ENCODE measurements at regions not wholly inside any gene's neighbourhood (a gene's known extent, or its start where the extent isn't known, plus 50 kb on each side); places are given as distances from the start of the nearest gene placed in this dataset.

- intact Hi-C loops (cut with micrococcal nuclease) (no loop called here), dilution Hi-C loops (cut with HindIII; ENCODE audit: low sequenced_read_pairs, unreplicated experiment) (no loop called here), in situ Hi-C loops (cut with MboI; ENCODE audit: low sequenced_read_pairs) (no loop called here)
- ATAC-seq (ENCODE audit: low read depth) (peak; percentile 59), DNase-seq (peak; percentile 52)
- H3K18ac ChIP-seq (ENCODE audit: low read depth, low read length), result no peak overlapping the region
- no peak overlapping the region for H3K14ac ChIP-seq (replicated peaks; ENCODE audit: low read depth, low read length)
- no peak overlapping the region for H3K9ac ChIP-seq (ENCODE audit: low read depth, low read length)
- no peaks in the 10 kb centered on the region for H3K9me1 ChIP-seq (ENCODE audit: insufficient read depth, low read length)
- WGBS, 2 experiments (ENCODE audit: extremely low coverage in 2 of 2, insufficient read length in 1 of 2), result no CpG with 5 or more reads among the region's 2 CpGs
- H3K4me3 ChIP-seq (ENCODE audit: insufficient read depth, low read depth, low read length), result no peak overlapping the region
- H2BK15ac ChIP-seq (ENCODE audit: low read depth, low read length), result no peak overlapping the region
- BruUV-seq (replicated peaks), result no TSS peak
- no peaks in the 10 kb centered on the region for H3K4me1 ChIP-seq (ENCODE audit: control insufficient read depth, insufficient read depth, low read length)
- H4K20me1 ChIP-seq (ENCODE audit: insufficient read depth, low read length), result no peaks in the 10 kb centered on the region
- no peak overlapping the region for H3K4me2 ChIP-seq (ENCODE audit: low read depth, low read length)
- no peak overlapping the region for H4K8ac ChIP-seq (ENCODE audit: low read depth in 2 of 2, low read length in 2 of 2)
- no peak overlapping the region for H3K27ac ChIP-seq (ENCODE audit: insufficient read depth, low read length)
- H2AK5ac ChIP-seq (ENCODE audit: low read depth, low read length), result no peak overlapping the region
- no peaks in the 10 kb centered on the region for H3K27me3 ChIP-seq (ENCODE audit: control insufficient read depth, insufficient read depth, low read length)
- H2BK20ac ChIP-seq (ENCODE audit: low read depth, low read length), result no peak overlapping the region
- TF ChIP-seq MAFK (IDR thresholded peaks at IDR 0.05; ENCODE audit: low read depth, low read length), result no peak
- TF ChIP-seq BHLHE40 (IDR thresholded peaks at IDR 0.05; ENCODE audit: low read depth, low read length), result no peak
- no peak for TF ChIP-seq RAD21 (IDR thresholded peaks at IDR 0.05; ENCODE audit: low read length)
- no peak overlapping the region for H3K4ac ChIP-seq (ENCODE audit: low read depth, low read length)
- H4K5ac ChIP-seq (ENCODE audit: low read depth, low read length), result no peak overlapping the region
- no peak overlapping the region for H2BK120ac ChIP-seq (ENCODE audit: low read depth, low read length)
- no peak overlapping the region for H2BK5ac ChIP-seq (ENCODE audit: low read depth, low read length, poor library complexity, severe bottlenecking)
- H3K9me3 ChIP-seq (ENCODE audit: control insufficient read depth, insufficient read depth, low read length), result no peaks in the 10 kb centered on the region
- no peak overlapping the region for H2AK9ac ChIP-seq (replicated peaks; ENCODE audit: low read depth, low read length, poor library complexity)
- H3K56ac ChIP-seq (ENCODE audit: extremely low read depth, insufficient read depth, low read length), result no peak overlapping the region
- no peaks in the 10 kb centered on the region for H3K36me3 ChIP-seq (ENCODE audit: control insufficient read depth, insufficient read depth, low read length)
- no peaks in the 10 kb centered on the region for H3K79me1 ChIP-seq (ENCODE audit: low read depth in 1 of 2, low read length in 2 of 2)
- H4K91ac ChIP-seq (ENCODE audit: insufficient read depth, low read depth, low read length), result no peak overlapping the region
- no peak overlapping the region for H2AFZ ChIP-seq (replicated peaks; ENCODE audit: low read length, poor library complexity)
- no peak overlapping the region for H3K23ac ChIP-seq (ENCODE audit: low read depth, low read length)
- ChIA-PET POLR2A (ENCODE audit: unreplicated experiment) (no interaction called here), CTCF (interaction anchor here (0.7 kb wide), 1 partner anchor 13 kb away, joined by 3 read pairs; no protein-coding TSS in a partner anchor)
These were observed 936.9 kb downstream of the EFNB2 start for GRCh38 chr13:105598529-105598928.

All from IMR-90 (cell line).